Breast epithelium (tissue), 3 donors: ENCODE measurements at regions not wholly inside any gene's neighbourhood (a gene's known extent, or its start where the extent isn't known, plus 50 kb on each side); places are given as distances from the start of the nearest gene placed in this dataset.

Source experiments
- CTCF ChIP-seq, 3 donors: fragments of 450-650 bp; IDR thresholded peaks; one replicate each; pipeline ENCODE4 v1.5.1; 2016 to 2017; ENCODE audit warnings: antibody characterized with exemption in 3 of 3, mild to moderate bottlenecking in 3 of 3, moderate library complexity in 3 of 3
- POLR2A ChIP-seq: fragments of 450-650 bp; IDR thresholded peaks from one replicate; pipeline ENCODE4 v1.6.1; 2016; ENCODE audit warnings: antibody characterized with exemption, mild to moderate bottlenecking, moderate library complexity
- POLR2AphosphoS5 ChIP-seq, 3 donors: sonication (generic); formaldehyde crosslinking; IDR thresholded peaks; one replicate each; pipeline ENCODE4 v1.6.1; 2017; ENCODE audit warnings: antibody characterized with exemption in 3 of 3

- TF ChIP-seq CTCF (IDR thresholded peaks at IDR 0.05) (peak; percentile 15 to 55 (median 46)), POLR2A (no peak), POLR2AphosphoS5 (IDR thresholded peaks at IDR 0.05) (no peak)
These were observed 170.1 kb upstream of the CDH13 start for GRCh38 chr16:82456683-82457082.
